ENCODE measurements at regions not wholly inside any gene's neighbourhood (a gene's known extent, or its start where the extent isn't known, plus 50 kb on each side); places are given as distances from the start of the nearest gene placed in this dataset.

GRCh38 chr2:192253692-192254091 is 59.0 kb upstream of the TMEFF2 start:
- Histone ChIP-seq H3K4me2 (ENCODE audit: low read length) (no peak overlapping the region), H3K9me2 (ENCODE audit: insufficient read depth, low read length) (no peaks in the 10 kb centered on the region), H3K36me3 (ENCODE audit: insufficient read depth, low read length) (no peaks in the 10 kb centered on the region), H3K79me2 (ENCODE audit: insufficient read depth, low read depth, low read length) (no peaks in the 10 kb centered on the region), H4K20me1 (ENCODE audit: insufficient read depth, low read length) (no peaks in the 10 kb centered on the region), H3K4me1 (ENCODE audit: insufficient read depth, low read length, poor library complexity, severe bottlenecking) (no peaks in the 10 kb centered on the region), H3K4me3 (ENCODE audit: low read depth, low read length, poor library complexity, severe bottlenecking) (no peak overlapping the region), H3K9me3 (ENCODE audit: low read length) (no peaks in the 10 kb centered on the region), H3K27ac (ENCODE audit: low read depth, low read length, poor library complexity, severe bottlenecking) (no peak overlapping the region), H2AFZ (ENCODE audit: low read length) (no peak overlapping the region)
- CTCF ChIA-PET (ENCODE audit: unreplicated experiment) = no interaction called here
- POLR2A ChIA-PET = no interaction called here
- DNase-seq (ENCODE audit: low spot score) = no peak
- intact Hi-C loops (cut with micrococcal nuclease; ENCODE audit: unreplicated experiment) = no loop called here
- BruUV-seq (replicated peaks) = no TSS peak
- TF ChIP-seq EZH2phosphoT487 (IDR thresholded peaks at IDR 0.05; ENCODE audit: borderline replicate concordance, low read depth, low read length) (no peak), CTCF (conservative IDR thresholded peaks at IDR 0.05; ENCODE audit: low read length) (no peak)

- Histone ChIP-seq H3K36me3 (ENCODE audit: insufficient read depth, low read length) (no peaks in the 10 kb centered on the region), H3K27ac (ENCODE audit: low read depth, low read length, poor library complexity, severe bottlenecking) (no peak overlapping the region), H3K4me3 (ENCODE audit: low read depth, low read length, poor library complexity, severe bottlenecking) (no peak overlapping the region), H4K20me1 (ENCODE audit: insufficient read depth, low read length) (no peaks in the 10 kb centered on the region), H3K4me2 (ENCODE audit: low read length) (no peak overlapping the region), H3K79me2 (ENCODE audit: insufficient read depth, low read depth, low read length) (no peaks in the 10 kb centered on the region), H3K9me2 (ENCODE audit: insufficient read depth, low read length) (no peaks in the 10 kb centered on the region), H3K9me3 (ENCODE audit: low read length) (no peaks in the 10 kb centered on the region), H2AFZ (ENCODE audit: low read length) (no peak overlapping the region), H3K4me1 (ENCODE audit: insufficient read depth, low read length, poor library complexity, severe bottlenecking) (no peaks in the 10 kb centered on the region)
- no peak for DNase-seq (ENCODE audit: low spot score)
- TF ChIP-seq EZH2phosphoT487 (IDR thresholded peaks at IDR 0.05; ENCODE audit: borderline replicate concordance, low read depth, low read length) (no peak), CTCF (conservative IDR thresholded peaks at IDR 0.05; ENCODE audit: low read length) (no peak)
- CTCF ChIA-PET (ENCODE audit: unreplicated experiment) = no interaction called here
- intact Hi-C loops (cut with micrococcal nuclease; ENCODE audit: unreplicated experiment) = no loop called here
- BruUV-seq (replicated peaks) = no TSS peak
- POLR2A ChIA-PET = no interaction called here
These were observed 56.2 kb upstream of the TMEFF2 start for GRCh38 chr2:192250961-192251360.

- POLR2A ChIA-PET = no interaction called here
- no peaks in the 10 kb centered on the region for H3K79me2 ChIP-seq (ENCODE audit: insufficient read depth, low read depth, low read length)
- H3K4me1 ChIP-seq (ENCODE audit: insufficient read depth, low read length, poor library complexity, severe bottlenecking) = no peaks in the 10 kb centered on the region
- BruUV-seq (replicated peaks) = no TSS peak
- no peak overlapping the region for H3K4me2 ChIP-seq (ENCODE audit: low read length)
- H4K20me1 ChIP-seq (ENCODE audit: insufficient read depth, low read length) = no peaks in the 10 kb centered on the region
- H3K4me3 ChIP-seq (ENCODE audit: low read depth, low read length, poor library complexity, severe bottlenecking) = no peak overlapping the region
- H3K36me3 ChIP-seq (ENCODE audit: insufficient read depth, low read length) = no peaks in the 10 kb centered on the region
- H3K9me2 ChIP-seq (ENCODE audit: insufficient read depth, low read length) = no peaks in the 10 kb centered on the region
- TF ChIP-seq EZH2phosphoT487 (IDR thresholded peaks at IDR 0.05; ENCODE audit: borderline replicate concordance, low read depth, low read length) (no peak), CTCF (conservative IDR thresholded peaks at IDR 0.05; ENCODE audit: low read length) (no peak)
- no peak for DNase-seq (ENCODE audit: low spot score)
- intact Hi-C loops (cut with micrococcal nuclease; ENCODE audit: unreplicated experiment) = no loop called here
- H2AFZ ChIP-seq (ENCODE audit: low read length) = no peak overlapping the region
- CTCF ChIA-PET (ENCODE audit: unreplicated experiment) = no interaction called here
- no peaks in the 10 kb centered on the region for H3K9me3 ChIP-seq (ENCODE audit: low read length)
- no peak overlapping the region for H3K27ac ChIP-seq (ENCODE audit: low read depth, low read length, poor library complexity, severe bottlenecking)
These were observed 52.7 kb upstream of the TMEFF2 start for GRCh38 chr2:192247456-192247855.
